GM12878 (cell line): ENCODE measurements at regions not wholly inside any gene's neighbourhood (a gene's known extent, or its start where the extent isn't known, plus 50 kb on each side); places are given as distances from the start of the nearest gene placed in this dataset.

ENCODE experiments used
- ATAC-seq: fragments of 200-7000 bp; cut with Tn5 transposase; 3 replicates; pipeline ENCODE4 v1.9.1; 2020; ENCODE audit warnings: mild to moderate bottlenecking, moderate library complexity
- BruUV-seq: library from RNA; stranded (reverse); fragments of 400-500 nt; replicated peaks from 2 replicates; lab custom pipeline; 2021; lab: Mats Ljungman, UMichigan
- CTCF ChIA-PET: fragments of 300-600 bp; sonication (Branson Sonifier 250); formaldehyde crosslinking; extraction: SDS; loops from one replicate; lab custom pipeline; 2021; ENCODE audit warnings: inconsistent platforms; lab: Yijun Ruan, JAX
- POLR2A ChIA-PET: fragments of 350-600 bp; formaldehyde crosslinking; extraction: SDS; loops from one replicate; lab custom pipeline; 2021; ENCODE audit warnings: inconsistent platforms; lab: Charles Lee
- RAD21 ChIA-PET: fragments of 300-600 bp; sonication (Branson Sonifier 250); formaldehyde crosslinking; loops from one replicate; lab custom pipeline; 2023; ENCODE audit warnings: antibody characterized with exemption; ENCODE audit not compliant: unreplicated experiment; lab: Charles Lee
- SMC1A ChIA-PET: fragments of 300-600 bp; sonication (Branson Sonifier 250); formaldehyde crosslinking; loops from one replicate; lab custom pipeline; 2023; ENCODE audit not compliant: unreplicated experiment, uncharacterized antibody; lab: Charles Lee
- DNase-seq: peaks from one replicate; pipeline ENCODE4 v3.0.0-alpha.2; 2011; ENCODE audit warnings: low read depth, low spot score
- FAIRE-seq: peaks from 3 replicates; lab custom pipeline; 2011; peaks lifted over from hg19 to GRCh38; lab: Jason Lieb, UNC
- H2AFZ ChIP-seq: 2 replicates; pipeline ENCODE4 v1.6.0; 2011; ENCODE audit warnings: low read depth, low read length, control low read depth; ENCODE audit not compliant: control insufficient read depth
- H3K27ac ChIP-seq: 2 replicates; pipeline ENCODE4 v1.5.1; 2011; ENCODE audit warnings: control low read depth; ENCODE audit not compliant: control insufficient read depth, insufficient read depth
- H3K27me3 ChIP-seq, 2 experiments: replicated peaks in 1 of 2; 2 replicates each; pipeline versions ENCODE4 v1.6.0 to v1.6.1; 2011; ENCODE audit warnings: low read length in 1 of 2; ENCODE audit not compliant: control insufficient read depth in 2 of 2, insufficient read depth in 2 of 2
- H3K36me3 ChIP-seq, 2 experiments: 2 replicates each; pipeline ENCODE4 v1.5.1; 2011; ENCODE audit warnings: low read length in 1 of 2; ENCODE audit not compliant: control insufficient read depth in 2 of 2, insufficient read depth in 2 of 2
- H3K4me1 ChIP-seq: 2 replicates; pipeline ENCODE4 v1.6.1; 2011; ENCODE audit warnings: mild to moderate bottlenecking, low read length, moderate library complexity, mixed read lengths; ENCODE audit not compliant: control insufficient read depth, insufficient read depth
- H3K4me2 ChIP-seq: 2 replicates; pipeline ENCODE4 v1.6.0; 2011; ENCODE audit warnings: control low read depth; ENCODE audit not compliant: control insufficient read depth, insufficient read depth
- H3K4me3 ChIP-seq: fragments of 200-600 bp; sonication (generic); 2 replicates; pipeline ENCODE4 v1.5.1; 2016
- H3K79me2 ChIP-seq: 2 replicates; pipeline ENCODE4 v1.6.0; 2011; ENCODE audit warnings: low read length; ENCODE audit not compliant: control insufficient read depth, insufficient read depth
- H3K9ac ChIP-seq: 2 replicates; pipeline ENCODE4 v1.8.0; 2011; ENCODE audit warnings: low read length, control low read depth, mixed read lengths; ENCODE audit not compliant: control insufficient read depth, insufficient read depth
- H3K9me3 ChIP-seq: replicated peaks from 3 replicates; pipeline ENCODE4 v1.5.1; 2011; ENCODE audit warnings: mild to moderate bottlenecking, low read length; ENCODE audit not compliant: control insufficient read depth, insufficient read depth
- H4K20me1 ChIP-seq: 2 replicates; pipeline ENCODE4 v1.6.0; 2011; ENCODE audit not compliant: control insufficient read depth, insufficient read depth
- EED ChIP-seq: sonication (generic); IDR thresholded peaks from 2 replicates; pipeline ENCODE4 v1.6.1; 2016; ENCODE audit warnings: antibody characterized with exemption, low read depth
- HDAC6 ChIP-seq: fragments of 200-600 bp; sonication (generic); IDR thresholded peaks from one replicate; pipeline ENCODE4 v1.8.0; 2017; ENCODE audit warnings: antibody characterized with exemption; ENCODE audit not compliant: unreplicated experiment
- KDM1A ChIP-seq: fragments of 200-600 bp; sonication (generic); IDR thresholded peaks from 2 replicates; pipeline ENCODE4 v1.6.1; 2016; ENCODE audit warnings: borderline replicate concordance
- RBBP5 ChIP-seq: fragments of 200-600 bp; sonication (generic); conservative IDR thresholded peaks from 2 replicates; pipeline ENCODE4 v1.6.1; 2016
- RELA ChIP-seq: fragments of 450-650 bp; IDR thresholded peaks from 2 replicates; pipeline ENCODE4 v1.8.0; 2014; ENCODE audit warnings: borderline replicate concordance; ENCODE audit not compliant: partially characterized antibody
- TAF1 ChIP-seq: IDR thresholded peaks from 2 replicates; pipeline ENCODE4 v1.6.1; 2011; ENCODE audit warnings: mild to moderate bottlenecking, low read depth, low read length, borderline replicate concordance
- WGBS: methylation state at CpG from one replicate; pipeline ENCODE4 v1.1.6; 2016; ENCODE audit warnings: low lambda C conversion rate; ENCODE audit not compliant: insufficient replicate concordance, insufficient coverage; ENCODE audit errors: missing lambda C conversion rate; 5-methylcytosine and 5-hydroxymethylcytosine counted together
- in situ Hi-C: fragments of 300-500 bp; cut with MboI; formaldehyde crosslinking; loops from 9 replicates; pipeline ENCODE4 v1.14.3; 2018; ENCODE audit warnings: mixed read lengths
- intact Hi-C: fragments of 100-400 bp; cut with micrococcal nuclease; formaldehyde crosslinking; loops from one replicate; pipeline ENCODE4 v1.14.2; 2022; ENCODE audit not compliant: unreplicated experiment
- TF ChIP-seq, protein P1 (sequence below): IDR thresholded peaks from 2 replicates; pipeline ENCODE4 v1.6.1; 2012; ENCODE audit warnings: mild to moderate bottlenecking, low read depth, low read length
- TF ChIP-seq, protein P2 (sequence below): fragments of 450-650 bp; IDR thresholded peaks from 2 replicates; pipeline ENCODE4 v1.6.1; 2016; ENCODE audit warnings: mild to moderate bottlenecking, moderate library complexity, borderline replicate concordance

DNA sequence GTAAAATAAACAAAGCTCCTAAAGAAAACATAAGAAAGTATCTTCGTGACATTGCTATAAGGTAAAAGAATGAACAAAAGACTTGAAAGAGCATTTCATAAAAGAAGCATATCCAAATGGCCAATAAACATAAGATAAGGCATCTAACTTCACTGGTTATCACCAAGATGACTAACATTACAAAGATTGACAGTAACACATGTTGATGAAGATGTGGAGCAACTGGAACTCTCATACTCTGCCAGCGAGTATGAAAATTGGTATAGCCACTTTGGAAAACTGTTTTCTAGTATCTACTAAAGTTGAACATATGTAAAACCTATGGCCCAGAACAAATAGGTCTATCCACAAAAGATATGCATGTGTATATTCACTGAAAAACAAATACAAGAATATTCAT is 150.5 kb downstream of the SNX18 start:
- WGBS: 39% methylated on average over 2 of the region's 2 CpGs
- ChIA-PET SMC1A (no interaction called here), RAD21 (no interaction called here), POLR2A (no interaction called here), CTCF (no interaction called here)
- Histone ChIP-seq H3K9ac (no peak overlapping the region), H3K4me3 (no peak overlapping the region), H3K27ac (no peak overlapping the region), H3K27me3 (no peaks in the 10 kb centered on the region), H2AFZ (no peak overlapping the region), H3K79me2 (no peaks in the 10 kb centered on the region), H3K36me3 (no peaks in the 10 kb centered on the region), H4K20me1 (no peaks in the 10 kb centered on the region), H3K4me2 (no peak overlapping the region), H3K9me3 (peaks cover 7% of the 10 kb centered on the region), H3K4me1 (no peaks in the 10 kb centered on the region)
- DNase-seq (no peak), FAIRE-seq (no peak), ATAC-seq (no peak)
- BruUV-seq: no TSS peak
- no peak for TF ChIP-seq TAF1
- TF ChIP-seq, protein P1, sequence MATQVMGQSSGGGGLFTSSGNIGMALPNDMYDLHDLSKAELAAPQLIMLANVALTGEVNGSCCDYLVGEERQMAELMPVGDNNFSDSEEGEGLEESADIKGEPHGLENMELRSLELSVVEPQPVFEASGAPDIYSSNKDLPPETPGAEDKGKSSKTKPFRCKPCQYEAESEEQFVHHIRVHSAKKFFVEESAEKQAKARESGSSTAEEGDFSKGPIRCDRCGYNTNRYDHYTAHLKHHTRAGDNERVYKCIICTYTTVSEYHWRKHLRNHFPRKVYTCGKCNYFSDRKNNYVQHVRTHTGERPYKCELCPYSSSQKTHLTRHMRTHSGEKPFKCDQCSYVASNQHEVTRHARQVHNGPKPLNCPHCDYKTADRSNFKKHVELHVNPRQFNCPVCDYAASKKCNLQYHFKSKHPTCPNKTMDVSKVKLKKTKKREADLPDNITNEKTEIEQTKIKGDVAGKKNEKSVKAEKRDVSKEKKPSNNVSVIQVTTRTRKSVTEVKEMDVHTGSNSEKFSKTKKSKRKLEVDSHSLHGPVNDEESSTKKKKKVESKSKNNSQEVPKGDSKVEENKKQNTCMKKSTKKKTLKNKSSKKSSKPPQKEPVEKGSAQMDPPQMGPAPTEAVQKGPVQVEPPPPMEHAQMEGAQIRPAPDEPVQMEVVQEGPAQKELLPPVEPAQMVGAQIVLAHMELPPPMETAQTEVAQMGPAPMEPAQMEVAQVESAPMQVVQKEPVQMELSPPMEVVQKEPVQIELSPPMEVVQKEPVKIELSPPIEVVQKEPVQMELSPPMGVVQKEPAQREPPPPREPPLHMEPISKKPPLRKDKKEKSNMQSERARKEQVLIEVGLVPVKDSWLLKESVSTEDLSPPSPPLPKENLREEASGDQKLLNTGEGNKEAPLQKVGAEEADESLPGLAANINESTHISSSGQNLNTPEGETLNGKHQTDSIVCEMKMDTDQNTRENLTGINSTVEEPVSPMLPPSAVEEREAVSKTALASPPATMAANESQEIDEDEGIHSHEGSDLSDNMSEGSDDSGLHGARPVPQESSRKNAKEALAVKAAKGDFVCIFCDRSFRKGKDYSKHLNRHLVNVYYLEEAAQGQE: no peak
- TF ChIP-seq RELA: no peak
- TF ChIP-seq, protein P2, sequence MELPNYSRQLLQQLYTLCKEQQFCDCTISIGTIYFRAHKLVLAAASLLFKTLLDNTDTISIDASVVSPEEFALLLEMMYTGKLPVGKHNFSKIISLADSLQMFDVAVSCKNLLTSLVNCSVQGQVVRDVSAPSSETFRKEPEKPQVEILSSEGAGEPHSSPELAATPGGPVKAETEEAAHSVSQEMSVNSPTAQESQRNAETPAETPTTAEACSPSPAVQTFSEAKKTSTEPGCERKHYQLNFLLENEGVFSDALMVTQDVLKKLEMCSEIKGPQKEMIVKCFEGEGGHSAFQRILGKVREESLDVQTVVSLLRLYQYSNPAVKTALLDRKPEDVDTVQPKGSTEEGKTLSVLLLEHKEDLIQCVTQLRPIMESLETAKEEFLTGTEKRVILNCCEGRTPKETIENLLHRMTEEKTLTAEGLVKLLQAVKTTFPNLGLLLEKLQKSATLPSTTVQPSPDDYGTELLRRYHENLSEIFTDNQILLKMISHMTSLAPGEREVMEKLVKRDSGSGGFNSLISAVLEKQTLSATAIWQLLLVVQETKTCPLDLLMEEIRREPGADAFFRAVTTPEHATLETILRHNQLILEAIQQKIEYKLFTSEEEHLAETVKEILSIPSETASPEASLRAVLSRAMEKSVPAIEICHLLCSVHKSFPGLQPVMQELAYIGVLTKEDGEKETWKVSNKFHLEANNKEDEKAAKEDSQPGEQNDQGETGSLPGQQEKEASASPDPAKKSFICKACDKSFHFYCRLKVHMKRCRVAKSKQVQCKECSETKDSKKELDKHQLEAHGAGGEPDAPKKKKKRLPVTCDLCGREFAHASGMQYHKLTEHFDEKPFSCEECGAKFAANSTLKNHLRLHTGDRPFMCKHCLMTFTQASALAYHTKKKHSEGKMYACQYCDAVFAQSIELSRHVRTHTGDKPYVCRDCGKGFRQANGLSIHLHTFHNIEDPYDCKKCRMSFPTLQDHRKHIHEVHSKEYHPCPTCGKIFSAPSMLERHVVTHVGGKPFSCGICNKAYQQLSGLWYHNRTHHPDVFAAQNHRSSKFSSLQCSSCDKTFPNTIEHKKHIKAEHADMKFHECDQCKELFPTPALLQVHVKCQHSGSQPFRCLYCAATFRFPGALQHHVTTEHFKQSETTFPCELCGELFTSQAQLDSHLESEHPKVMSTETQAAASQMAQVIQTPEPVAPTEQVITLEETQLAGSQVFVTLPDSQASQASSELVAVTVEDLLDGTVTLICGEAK: no peak
- TF ChIP-seq RBBP5: no peak
- TF ChIP-seq EED: no peak
- no peak for TF ChIP-seq KDM1A
- no peak for TF ChIP-seq HDAC6
- in situ Hi-C loops (no loop called here), intact Hi-C loops (no loop called here)
